SIG-M5 treated with dmso at 0.1 percent for 504 hours (cell line): ENCODE measurements at regions not wholly inside any gene's neighbourhood (a gene's known extent, or its start where the extent isn't known, plus 50 kb on each side); places are given as distances from the start of the nearest gene placed in this dataset.

Source experiments
- DNase-seq: peaks from one replicate; lab custom pipeline; 2025; ENCODE audit not compliant: unreplicated experiment; lab: John Stamatoyannopoulos, UW

- DNase-seq, result no peak
Measured at GRCh38 chr21:27257908-27258556, 291.1 kb upstream of the ADAMTS5 start.

DNA sequence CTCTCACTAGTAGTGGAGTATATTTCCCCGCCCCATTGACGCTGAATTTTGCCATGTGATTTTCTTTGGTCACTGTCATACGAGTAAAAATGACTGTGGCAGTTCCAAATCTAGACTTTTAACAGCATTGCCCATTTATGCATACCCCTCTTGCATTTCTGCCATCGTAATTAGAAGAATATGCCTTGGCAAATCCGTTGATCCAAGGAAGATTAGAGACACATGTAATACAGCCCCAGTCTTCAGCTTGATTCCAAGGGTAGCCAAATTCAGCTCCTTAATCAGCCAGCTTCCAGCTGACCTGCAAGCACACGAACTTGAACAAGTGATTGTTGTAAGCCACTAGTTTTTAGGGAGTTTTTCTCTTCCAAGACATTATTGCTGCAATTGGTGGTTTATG is 290.3 kb upstream of the ADAMTS5 start:
- DNase-seq, result no peak

DNA sequence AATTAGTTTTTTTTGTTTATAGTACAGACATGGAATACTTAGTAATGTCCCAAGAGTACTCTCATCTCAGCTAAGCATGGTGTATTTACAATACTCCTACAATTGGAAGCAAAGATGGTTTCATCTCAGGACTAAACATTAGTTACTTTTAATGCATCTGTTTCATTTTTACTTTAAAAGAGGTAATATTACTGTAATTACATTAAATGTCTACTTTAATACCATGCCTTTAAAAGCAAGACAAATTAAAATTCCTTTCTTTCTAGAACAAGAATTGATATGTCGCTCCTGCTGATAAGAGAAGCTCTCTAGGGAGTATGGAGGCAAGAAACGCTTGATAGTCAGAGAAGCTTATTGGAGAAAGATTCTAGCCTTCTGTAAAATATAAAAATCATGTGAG is 284.9 kb upstream of the ADAMTS5 start:
- no peak for DNase-seq

DNA sequence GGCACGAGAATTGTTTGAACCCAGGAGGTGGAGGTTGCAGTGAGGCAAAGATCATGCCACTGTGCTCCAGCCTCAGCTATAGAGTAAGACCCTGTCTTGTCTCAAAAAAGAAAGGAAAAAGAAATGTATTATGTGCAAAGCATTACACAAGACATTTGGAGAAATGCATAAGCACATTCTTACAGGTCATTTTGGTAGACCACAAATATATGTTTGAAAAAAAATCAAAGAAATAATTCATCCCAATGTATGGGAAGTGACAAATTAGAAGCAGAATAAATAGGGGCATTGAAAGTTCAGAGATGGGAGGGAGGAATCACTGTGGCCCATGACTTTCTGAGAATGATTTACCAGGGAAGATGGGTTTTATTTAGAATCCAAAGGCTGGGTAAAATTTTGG is 283.5 kb upstream of the ADAMTS5 start:
- no peak for DNase-seq

DNA sequence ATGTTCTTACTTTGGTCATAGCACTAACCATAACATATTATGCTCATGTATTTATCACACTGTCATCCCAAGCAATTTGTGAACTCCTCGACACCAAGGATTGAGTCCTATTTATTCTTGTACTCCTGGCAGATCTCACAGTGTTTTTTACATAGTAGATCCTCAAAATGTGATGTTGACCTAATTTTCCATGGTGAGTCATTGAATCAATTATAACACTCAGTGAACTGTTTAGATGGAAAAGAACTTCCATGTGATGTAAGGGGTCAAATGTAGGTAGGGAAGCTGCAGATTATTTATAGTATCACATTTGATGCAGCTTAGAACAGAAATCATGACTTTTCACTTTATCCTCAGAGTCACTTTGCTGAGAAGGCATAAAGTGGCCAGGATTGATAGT is 281.9 kb upstream of the ADAMTS5 start:
- DNase-seq, result no peak

GRCh38 chr21:27246741-27247140 is 279.9 kb upstream of the ADAMTS5 start:
- DNase-seq, result no peak

DNA sequence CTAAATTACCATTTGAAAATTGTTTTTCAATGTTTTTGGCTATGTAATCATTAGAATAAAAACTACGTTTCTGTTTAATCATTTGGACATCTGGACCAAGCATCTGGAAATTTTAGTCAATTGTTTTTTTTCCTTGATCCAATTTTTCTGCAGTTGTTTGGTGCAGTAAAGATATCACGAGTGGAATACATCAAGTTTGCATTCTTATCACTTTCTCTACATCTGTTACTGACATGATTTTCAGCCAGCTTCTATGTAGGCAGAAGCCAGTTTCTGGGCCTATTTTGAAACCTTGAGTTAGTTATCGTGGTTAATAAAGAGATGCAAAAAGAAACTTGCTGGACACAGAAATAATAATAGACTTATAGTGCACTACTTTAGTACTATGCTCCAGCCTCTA is 277.9 kb upstream of the ADAMTS5 start:
- DNase-seq, result no peak

GRCh38 chr21:27244352-27244751 is 277.5 kb upstream of the ADAMTS5 start:
- DNase-seq, result no peak

DNA sequence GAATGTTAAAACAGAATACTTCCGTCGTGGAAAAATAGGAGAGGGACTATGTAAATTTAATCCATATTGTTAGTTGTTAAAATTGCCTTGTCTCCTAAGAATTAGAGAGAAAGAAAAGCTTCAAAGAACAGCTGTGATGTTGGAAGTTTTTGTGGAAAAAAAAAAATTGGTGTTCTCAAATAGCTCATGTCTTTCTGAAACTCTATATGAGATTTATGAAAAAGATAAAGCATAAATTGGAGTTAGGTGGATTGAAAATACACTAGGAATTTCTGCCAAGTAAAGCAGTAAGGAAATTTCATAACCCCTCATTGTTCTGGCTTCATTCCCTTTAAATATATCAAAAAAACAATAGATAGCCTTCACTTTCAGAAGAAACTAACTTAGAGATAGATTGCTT is 274.0 kb upstream of the ADAMTS5 start:
- no peak for DNase-seq

- DNase-seq, result no peak
Measured at GRCh38 chr21:27233514-27234115, 266.7 kb upstream of the ADAMTS5 start.

- DNase-seq, result no peak
Measured at GRCh38 chr21:27225940-27226339, 259.1 kb upstream of the ADAMTS5 start.

GRCh38 chr21:27225151-27225550 is 258.3 kb upstream of the ADAMTS5 start:
- no peak for DNase-seq

DNA sequence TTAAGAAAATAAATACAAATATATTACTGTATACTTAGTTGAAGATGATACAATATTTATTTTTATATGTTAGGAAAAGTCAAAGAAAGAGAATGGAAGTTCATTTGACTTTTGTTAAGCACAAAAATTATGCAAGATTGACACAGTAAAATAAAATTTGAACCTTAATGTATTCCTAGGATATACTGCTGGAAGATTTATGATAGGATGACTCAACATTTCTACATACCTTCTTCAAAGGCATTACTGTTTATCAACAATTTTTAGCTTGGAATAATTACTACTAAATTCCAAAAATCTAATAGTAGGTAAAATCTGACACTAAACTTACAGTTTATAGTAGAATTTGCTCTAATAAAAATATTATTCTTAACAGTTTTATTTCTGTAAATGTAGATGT is 257.3 kb upstream of the ADAMTS5 start:
- no peak for DNase-seq

DNA sequence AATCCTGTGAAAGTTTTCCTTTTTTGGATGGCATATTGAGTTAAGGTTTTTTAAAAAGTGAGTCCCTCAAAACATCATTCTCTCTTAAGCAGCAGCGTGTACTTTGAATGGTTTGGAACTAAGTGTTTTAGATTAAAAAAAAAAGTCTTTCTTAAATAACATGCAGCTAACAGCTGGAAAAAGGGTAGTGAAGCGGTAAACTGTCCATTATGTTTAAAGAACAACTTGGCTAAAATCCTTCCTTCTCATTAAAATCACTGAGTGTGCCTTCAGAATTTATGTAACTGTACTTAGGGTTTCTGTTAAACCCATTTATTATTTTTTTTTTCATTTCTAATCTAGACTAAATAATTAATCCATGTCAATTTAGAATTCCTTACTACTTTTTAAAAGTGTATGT is 254.2 kb upstream of the ADAMTS5 start:
- no peak for DNase-seq

GRCh38 chr21:27220416-27220815 is 253.5 kb upstream of the ADAMTS5 start:
- no peak for DNase-seq

DNA sequence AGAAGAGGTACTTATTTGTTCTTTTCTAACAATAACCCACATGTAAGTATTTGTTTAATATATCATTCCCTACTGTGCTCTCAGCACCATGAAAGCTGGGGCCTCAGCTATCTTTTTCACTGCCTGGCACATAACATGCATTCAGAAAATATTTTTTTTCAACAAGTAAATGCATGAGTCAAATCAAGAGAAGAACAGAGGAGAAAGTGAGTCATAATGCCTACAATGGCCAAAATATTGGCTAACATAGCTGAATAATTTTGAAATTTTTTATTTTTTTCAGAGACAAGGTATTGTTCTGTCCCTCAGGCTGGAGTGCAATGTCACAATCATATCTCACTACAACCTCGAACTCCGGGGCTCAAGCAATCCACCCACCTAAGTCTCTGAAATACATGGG is 252.2 kb upstream of the ADAMTS5 start:
- DNase-seq, result no peak

GRCh38 chr21:27213303-27213702 is 246.4 kb upstream of the ADAMTS5 start:
- DNase-seq, result no peak

DNA sequence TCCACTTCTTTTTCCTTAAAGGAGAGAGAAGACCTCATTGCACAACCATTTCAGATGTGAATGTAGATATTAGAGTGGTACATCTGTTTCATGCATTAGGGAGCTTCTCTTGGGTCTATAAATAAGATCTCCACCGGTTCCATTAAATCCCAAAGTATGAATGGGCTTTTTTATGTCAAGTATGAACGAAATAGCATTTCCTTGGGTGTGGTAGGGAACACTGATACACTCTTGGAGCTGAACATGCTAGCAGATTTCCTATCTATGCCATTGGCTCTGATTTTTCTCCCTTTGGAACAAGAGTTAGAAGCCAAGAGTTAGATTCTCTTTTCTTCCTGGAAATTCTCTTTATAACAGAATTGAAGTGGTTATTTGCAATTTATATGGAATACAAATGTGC is 245.6 kb upstream of the ADAMTS5 start:
- no peak for DNase-seq

DNA sequence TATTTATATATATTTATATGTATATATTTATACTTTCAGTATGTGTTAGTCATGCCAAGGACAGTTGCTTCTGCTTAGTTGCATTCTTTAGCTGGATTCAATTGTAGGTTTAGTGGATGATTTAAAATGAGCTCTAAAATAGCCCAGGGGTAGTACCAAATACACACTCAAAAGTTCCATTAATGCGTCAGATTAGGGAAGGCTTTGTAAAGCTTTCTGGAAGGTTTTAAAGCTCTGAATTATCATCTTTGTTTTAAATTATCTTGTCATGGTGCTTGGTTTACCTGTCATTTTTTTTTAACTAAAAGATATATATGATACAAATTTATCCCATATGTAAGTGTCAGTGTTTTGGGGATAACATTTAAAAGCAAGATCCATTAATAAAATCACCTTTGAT is 242.7 kb upstream of the ADAMTS5 start:
- DNase-seq, result no peak

DNA sequence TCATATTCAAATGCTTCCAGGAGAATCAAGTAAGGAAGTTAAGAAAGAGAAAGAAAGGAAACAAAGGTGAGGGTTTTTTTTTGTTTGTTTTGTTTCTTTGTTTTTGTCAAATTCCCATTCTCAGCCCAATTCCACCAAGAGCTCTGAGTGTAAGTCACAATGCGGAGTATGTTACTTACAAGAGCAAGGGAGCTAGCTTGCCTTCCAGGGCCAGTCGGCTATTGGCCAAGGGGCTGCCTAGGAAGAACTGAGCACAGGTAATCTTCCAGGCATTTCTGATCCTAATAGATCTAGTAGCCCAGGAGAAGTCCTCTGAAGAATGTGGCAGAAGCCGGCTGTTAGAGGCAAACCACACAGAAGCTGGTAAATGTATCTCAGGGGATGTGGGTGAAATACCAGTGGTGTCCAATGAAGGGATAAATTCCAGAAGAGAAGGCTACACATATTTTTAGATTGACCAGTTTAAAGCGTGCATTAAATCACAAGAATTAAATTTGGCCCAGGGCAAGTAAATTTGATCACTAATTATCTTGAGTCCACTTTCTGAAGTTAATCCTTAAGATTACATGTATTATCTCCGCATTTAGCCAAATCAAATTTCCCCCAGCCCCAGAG is 239.6 kb upstream of the ADAMTS5 start:
- DNase-seq, result no peak

- DNase-seq, result no peak
Measured at GRCh38 chr21:27202301-27202700, 235.4 kb upstream of the ADAMTS5 start.

DNA sequence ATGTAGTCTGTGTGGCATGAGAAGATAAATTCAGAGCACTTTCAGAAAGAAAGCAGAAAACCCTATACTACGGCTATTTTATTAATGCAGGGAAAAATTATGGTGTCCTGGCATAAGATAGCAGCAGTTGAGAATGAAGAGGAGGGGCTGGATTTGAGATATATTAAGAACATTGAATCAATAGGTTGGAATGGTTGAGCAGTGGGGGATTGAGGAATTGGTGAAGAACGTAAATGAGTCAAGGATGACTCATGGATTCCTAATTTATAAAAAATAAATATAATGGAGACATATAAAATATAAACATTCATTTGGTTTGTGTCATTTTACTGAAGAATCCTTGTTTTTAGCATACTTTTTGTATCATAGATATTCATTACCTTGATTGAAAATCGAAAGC is 234.3 kb upstream of the ADAMTS5 start:
- DNase-seq, result no peak

- DNase-seq, result no peak
Measured at GRCh38 chr21:27196651-27197050, 229.8 kb upstream of the ADAMTS5 start.
